ENCODE measurements at regions not wholly inside any gene's neighbourhood (a gene's known extent, or its start where the extent isn't known, plus 50 kb on each side); places are given as distances from the start of the nearest gene placed in this dataset.

DNA sequence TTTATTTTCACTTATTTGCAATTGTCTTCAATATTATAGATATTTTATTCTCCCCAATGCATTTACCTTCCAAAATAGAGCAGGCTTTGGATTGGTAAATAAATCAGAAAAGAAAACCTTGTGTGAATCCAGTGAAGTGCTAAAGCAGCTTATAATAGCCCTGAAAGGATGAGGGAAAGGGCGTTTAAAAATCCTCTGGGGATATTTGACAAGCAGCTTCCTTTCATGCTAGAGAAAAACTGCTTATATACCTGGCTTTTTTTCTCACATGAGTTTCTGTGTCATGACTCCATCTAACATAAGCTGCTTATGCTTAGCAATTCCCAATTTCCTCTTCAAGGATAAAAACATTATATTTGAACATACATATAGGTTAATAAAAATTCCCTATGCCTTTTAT is 221.6 kb upstream of the SEMA3E start:
- TF ChIP-seq, protein P1, sequence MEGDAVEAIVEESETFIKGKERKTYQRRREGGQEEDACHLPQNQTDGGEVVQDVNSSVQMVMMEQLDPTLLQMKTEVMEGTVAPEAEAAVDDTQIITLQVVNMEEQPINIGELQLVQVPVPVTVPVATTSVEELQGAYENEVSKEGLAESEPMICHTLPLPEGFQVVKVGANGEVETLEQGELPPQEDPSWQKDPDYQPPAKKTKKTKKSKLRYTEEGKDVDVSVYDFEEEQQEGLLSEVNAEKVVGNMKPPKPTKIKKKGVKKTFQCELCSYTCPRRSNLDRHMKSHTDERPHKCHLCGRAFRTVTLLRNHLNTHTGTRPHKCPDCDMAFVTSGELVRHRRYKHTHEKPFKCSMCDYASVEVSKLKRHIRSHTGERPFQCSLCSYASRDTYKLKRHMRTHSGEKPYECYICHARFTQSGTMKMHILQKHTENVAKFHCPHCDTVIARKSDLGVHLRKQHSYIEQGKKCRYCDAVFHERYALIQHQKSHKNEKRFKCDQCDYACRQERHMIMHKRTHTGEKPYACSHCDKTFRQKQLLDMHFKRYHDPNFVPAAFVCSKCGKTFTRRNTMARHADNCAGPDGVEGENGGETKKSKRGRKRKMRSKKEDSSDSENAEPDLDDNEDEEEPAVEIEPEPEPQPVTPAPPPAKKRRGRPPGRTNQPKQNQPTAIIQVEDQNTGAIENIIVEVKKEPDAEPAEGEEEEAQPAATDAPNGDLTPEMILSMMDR (conservative IDR thresholded peaks at IDR 0.05; ENCODE audit: low read depth, low read length) = no peak
- TF ChIP-seq EZH2 (IDR thresholded peaks at IDR 0.05; ENCODE audit: borderline replicate concordance, low read depth, low read length, poor library complexity, severe bottlenecking) = no peak
